Stimulated activated CD4-positive, alpha-beta T cell treated with anti-CD3 and anti-CD28 coated beads, TNF-alpha, amount 100 ng/mL, for 48 hours (primary cell): ENCODE measurements at regions not wholly inside any gene's neighbourhood (a gene's known extent, or its start where the extent isn't known, plus 50 kb on each side); places are given as distances from the start of the nearest gene placed in this dataset.
"Not testable (repeated sequence)": the region's sequence is repeated elsewhere in the genome, so short reads cannot be mapped to it uniquely, and the experiment has no call there.

Experiments
- DNase-seq, 3 donors: peaks; one replicate each; pipeline ENCODE4 v3.0.0-alpha.2; 2020; ENCODE audit warnings: low read depth in 3 of 3

DNA sequence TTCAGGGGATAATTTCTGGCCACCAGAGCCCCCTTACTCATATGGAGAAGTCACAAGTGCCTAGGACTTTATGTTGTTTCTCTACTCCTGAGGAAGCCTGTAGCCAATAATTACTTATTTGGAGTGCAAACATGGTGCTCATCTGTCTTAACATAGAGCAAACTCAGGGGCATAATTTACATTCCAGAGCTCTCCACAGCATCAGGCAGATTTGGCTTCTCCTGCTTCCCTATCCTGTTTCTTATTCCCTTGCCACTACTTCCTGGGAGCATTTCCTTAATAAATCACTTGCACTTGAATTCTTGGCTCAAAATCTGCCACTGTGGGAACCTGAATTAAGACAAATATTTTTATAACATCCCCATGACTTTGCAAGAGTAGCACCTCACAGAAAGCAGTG is 960.9 kb downstream of the SOCS6 start:
- DNase-seq = no peak

DNA sequence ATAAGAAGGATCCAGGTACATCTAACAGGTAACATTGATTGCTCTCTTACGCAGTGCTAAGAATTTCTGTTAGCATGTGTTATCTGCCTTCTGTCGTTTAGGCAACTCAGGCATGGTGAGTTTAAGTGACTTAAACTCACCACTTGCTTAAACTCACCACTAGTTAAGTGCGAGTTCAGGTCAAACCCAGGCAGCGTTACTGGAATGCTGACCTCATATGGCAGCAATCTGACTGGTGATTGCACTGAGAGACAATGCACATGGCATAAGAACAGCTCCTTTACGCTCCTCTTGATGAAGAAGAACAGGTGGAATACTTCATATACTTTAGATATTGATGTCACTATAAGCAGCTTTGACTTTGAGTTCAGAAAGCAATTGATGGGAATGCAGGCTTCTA is 954.1 kb downstream of the SOCS6 start:
- no peak for DNase-seq

DNA sequence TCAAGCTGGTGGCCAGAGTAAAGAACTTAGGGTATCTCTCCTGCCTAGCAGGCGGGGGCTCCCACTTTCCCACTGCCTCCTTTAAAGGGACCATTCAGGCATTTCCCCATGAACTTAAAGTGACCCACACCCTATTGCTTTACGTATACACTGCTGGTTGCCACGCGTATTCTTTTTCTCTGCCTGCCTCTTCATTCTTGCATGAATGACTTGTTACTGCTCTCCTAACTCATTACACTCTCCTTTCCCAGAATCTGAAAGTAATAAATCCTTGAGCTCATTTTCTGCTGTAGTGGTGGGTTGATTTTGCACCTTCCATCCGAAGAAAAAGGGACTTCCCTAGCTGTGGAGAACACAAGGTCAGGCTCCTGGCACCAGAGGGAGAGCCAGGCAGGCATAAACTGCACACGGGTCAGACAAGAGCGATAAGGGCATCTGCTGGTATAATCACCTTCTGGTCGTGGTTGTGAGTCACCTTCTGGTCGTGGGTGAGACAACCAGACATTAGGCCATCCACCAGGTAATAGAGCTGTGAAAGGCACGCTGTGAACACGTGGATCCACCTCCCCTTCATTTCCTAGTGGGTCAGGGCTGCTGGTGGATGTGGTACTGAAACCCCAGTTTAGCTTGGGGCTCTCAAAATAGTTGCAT is 950.3 kb downstream of the SOCS6 start:
- no peak for DNase-seq

DNA sequence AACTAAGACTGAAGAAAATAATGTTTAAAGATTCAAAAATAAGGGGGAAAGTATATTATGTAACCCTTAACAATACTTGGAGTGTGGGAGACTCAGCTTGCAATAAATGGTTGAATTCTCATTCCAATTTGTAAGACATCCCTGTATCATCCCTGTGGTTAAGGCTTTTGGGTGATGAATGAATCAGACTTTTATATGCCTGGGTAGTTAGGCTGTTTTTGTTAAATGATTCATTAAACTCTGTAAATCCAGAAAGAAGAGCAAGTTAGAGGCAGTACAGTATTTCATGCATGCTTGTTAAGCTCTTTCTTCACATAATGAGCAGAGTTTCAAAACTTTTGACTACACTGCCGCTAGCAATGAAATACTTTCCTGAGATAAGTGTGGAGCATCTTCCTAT is 948.8 kb downstream of the SOCS6 start:
- no peak for DNase-seq

DNA sequence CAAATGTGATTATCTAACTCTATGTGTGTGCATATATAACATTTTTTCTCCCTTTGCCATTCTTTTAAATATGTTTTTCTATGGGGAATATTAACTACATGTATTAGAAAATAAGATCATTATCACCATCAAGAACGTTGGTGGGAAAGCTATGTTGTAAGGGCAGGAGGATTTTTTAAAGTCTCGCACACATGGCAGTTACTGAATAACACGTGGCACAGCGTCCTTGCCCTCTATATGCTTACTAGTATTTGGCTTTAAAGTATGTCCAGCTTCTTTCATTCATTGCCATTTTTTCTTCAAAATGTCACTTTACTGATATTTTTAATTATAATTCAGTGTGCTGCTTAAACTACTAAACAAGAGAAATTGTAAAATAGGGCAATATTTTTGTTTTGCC is 944.3 kb downstream of the SOCS6 start:
- no peak for DNase-seq

DNA sequence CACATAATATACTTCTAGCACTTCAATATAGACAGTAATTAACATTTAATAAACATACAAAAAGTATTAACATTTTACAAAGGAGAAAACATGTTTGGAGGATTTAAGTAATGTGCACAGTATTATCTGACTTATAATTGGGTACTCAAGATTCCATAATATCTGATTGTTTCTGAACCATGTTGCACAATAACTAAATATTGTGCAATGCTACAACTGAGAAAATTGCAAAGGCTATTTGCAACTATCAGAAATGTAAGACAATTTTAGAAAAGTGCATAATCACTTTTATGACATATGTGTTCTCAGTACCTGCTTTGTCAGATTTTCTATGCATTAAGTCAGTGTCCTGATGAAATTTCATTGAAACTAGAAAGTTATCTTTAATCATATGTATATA is 934.6 kb downstream of the SOCS6 start:
- no peak for DNase-seq

DNA sequence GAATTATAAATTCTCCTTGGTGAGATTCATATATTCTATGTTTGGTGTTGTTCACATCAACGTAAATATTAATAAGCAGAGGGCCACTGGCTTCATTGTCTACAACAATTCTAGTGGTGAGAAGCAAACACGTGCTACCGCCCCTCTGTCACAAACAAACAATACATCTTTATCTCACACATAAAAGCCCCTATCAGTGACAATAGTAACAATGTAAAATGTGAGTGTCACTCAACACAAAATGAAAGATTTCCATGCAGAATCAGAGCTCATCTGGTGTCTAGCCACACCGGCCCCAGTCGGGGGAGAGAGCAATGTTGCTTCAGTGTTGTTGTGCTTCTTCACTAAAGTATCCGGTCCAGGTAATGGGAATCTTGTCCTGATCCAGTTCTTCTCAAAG is 932.6 kb downstream of the SOCS6 start:
- DNase-seq = no peak

DNA sequence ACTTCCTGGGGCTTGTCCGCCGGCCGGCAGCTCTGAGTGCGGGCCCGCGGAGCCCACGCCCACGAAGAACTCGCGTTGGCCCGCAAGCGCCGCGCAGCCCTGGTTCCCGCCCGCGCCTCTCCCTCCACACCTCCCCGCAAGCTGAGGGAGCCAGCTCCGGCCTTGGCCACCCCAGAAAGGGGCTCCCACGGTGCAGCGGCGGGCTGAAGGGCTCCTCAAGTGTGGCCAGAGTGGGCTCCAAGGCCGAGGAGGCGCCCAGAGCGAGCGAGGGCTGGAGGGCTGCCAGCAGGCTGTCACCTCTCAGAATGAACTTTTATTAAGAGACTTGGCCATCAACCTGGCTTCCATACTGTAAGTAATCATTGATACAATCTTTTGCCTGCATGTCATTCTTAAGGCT is 923.9 kb downstream of the SOCS6 start:
- DNase-seq = not testable (repeated sequence)

DNA sequence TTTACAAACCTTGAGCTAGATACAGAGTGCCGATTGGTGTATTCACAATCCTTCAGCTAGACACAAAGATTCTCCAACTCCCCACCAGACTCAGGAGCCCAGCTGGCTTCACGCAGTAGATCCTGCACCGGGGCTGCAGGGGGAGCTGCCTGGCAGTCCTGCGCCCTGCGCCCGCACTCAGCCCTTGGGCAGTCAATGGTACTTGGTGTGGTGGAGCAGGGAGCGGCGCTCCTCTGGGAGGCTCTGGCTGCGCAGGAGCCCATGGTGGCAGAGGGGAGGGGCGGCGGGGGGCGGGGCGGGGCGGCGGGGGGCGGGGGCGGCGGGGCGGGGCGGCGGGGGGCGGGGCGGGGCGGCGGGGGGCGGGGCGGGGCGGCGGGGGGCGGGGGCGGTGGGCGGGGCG is 923.4 kb downstream of the SOCS6 start:
- DNase-seq = no peak

DNA sequence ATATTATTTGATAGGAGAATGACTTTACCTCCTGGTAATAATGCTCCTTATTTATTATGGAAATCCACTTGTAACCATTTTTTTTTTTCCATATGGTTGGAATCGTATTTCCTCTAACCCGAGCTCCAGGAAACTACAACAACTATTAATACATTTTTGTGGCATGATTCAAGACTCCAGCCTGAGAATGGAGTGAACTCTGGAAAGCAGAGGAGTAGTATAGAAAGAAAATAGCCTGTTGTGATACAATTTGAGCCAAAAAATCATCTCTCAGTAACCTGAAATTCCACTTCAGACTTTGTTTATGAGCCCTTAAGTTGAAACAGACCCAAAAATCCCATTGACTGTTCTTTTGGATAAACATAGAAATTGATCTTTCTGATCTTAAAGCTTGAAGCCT is 921.1 kb downstream of the SOCS6 start:
- no peak for DNase-seq

DNA sequence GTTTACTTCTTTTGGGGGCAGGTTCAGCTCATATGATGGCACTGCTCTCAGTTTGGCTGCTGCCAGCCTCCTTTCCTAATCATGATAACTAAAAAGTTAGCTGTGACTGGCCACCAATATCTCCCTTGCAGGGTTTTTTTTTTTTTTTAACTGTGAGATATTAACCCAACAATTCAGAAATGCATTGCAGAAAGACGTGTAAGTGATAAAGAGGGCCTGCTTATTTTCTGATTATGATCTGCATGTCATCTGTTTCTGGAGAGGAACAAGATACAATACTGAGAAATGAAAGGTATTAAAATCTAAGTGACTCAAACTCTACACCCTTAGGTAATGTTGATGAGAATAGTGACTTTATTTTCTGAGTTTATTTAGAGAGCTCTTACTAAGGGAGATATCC is 905.6 kb downstream of the SOCS6 start:
- no peak for DNase-seq

DNA sequence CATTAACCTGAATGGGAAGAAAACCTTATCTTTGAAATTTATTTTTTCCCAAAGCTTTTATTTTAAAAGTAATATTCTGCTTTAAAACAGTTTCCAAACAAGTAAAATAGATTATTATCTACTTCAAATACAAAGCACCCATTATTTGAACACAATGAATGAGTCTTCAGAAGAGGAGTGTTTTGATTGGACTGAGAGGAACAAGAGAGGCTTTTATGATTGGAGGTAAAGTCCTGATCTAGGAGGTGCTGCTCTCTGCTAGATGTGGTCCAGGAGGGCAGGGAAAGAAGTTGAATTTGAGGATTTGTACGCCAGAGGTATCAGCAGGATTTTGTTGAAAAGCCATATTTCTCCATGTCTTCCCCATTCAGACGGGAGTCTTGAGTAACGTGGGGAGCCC is 900.7 kb downstream of the SOCS6 start:
- DNase-seq = no peak

DNA sequence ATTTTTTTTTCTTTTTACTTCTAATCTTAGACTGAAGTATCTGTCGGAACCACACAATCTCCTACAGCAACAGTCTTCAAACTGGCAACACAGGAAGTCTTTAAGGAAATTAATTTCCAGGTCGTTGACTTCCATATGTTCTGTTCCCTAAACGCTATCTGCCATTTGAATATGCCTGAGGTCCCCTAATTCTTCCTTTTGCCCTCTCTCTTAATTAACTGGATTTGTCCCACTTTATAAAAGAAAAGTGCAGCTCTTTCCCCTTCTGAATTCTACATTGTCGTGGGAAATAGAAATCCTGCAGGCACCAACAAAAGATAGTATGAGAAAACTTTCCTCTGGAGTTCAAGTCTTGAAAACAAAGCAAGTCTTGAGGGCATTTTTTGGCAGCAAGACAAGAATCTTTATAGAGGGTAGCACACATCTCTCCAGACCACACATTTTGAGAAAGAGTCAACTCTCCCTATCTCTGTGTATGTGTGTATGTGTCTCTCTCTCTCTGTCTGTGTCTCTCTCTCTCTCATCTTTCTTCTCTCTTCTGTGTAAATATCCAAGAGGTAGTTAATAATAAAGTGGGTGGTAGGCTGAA is 879.8 kb downstream of the SOCS6 start:
- DNase-seq = no peak

DNA sequence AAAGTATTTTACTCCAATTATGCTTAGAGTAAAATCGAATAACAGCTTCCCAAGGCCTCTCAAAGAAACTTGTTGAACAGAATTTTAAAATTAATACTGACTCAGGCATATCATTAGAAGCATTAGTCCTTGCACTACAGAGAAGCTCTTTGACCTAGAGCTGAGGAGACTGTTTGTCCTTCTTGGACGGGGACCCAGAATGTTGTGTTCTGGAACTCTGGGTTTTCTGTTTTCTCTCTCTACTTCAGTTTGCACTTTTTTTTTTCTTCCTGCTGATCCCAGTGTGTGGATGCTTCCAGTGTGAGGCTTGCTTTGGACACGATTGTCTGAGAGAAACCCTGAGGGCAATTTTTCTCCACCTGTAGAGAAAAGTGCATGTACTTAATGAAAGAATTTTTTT is 847.6 kb downstream of the SOCS6 start:
- DNase-seq = no peak

DNA sequence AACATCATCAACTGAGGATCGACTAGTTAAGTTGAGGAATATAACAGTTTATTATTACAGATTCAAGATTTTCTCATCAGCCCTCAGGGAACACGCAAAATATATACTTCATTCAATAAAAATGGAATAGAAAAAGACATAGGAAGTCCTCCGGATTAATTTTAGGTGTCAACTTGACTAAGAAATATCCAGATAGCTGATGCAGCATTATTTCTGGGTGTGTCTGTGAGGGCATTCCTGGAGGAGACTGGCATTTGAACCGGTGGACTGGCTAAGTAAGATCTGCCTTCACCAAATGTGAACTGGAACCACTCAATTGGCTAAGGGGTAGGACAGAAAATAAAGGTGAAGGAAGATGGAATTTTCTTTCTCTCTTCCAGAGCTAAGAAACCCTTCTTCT is 845.3 kb downstream of the SOCS6 start:
- DNase-seq = no peak

DNA sequence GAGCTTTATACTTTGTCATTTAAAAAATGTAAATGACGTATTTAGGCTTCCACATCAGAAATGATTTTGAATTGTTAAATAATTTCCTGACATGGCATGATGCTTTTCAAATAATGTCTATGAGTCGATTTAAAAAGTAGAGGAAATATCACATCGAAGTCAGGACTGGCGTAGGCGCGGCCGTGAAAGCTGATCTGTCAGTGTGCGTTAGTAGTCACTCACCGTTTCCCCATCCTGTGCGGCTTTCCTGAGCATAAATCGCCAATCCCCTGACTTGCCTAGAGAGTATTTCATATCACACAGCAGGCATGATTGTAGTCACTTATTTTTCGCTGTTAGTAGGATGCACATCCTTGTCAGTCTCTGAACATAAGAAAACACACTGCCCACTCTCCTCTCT is 843.1 kb downstream of the SOCS6 start:
- no peak for DNase-seq

DNA sequence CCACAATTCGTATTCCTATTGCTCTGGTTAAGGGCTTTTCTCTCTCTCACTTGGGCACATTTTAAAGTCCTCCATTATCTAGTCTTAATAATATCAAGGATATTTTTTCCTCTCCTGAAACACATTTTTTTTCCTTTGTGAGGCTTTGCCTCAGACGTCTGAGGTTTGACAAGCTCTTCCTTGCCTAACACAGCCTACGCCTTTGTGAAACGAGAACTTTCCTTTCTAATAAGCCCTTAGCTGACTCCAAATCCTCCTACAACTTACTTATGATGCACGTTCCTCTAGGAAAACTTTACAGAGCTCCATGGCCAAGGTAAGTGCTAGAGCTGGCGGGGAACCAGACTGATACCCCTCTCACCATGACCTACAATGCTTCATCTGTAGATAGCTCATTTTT is 841.5 kb downstream of the SOCS6 start:
- no peak for DNase-seq

DNA sequence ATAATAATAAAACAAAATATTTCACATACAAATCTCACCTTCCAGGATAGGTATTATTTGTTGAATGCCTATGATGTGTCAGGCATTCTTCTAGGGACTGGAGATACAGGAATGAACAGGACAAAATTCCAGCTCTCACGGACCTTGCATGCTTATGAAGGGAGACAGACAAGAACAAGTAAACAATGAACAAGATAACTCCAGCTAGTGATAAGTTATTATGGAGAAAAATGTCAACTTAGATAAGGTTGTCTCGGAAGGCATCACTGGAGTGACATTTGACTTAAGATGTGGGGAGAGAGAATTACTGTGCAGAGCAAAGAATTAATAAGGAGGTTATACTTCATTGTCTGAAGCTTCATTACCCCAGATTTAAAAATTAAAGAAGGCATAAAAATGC is 836.7 kb downstream of the SOCS6 start:
- no peak for DNase-seq

DNA sequence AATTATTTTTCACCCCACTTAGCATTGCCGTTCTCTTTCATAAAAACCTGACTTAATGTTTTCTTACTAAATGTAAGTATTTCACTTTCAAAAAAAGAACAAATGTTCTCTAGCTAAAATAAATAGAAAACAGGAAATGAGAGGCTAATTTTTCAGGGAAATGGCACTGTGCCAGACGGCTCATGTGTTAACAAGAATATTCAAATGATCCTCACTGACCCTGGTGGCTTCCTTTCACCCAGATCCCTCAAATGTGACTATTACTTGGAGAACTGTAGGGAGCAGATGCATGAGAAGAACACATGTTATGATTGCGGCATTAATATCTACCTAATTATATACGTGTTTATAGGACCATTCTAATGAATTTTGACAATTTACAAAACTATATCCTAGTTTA is 827.7 kb downstream of the SOCS6 start:
- DNase-seq = no peak

DNA sequence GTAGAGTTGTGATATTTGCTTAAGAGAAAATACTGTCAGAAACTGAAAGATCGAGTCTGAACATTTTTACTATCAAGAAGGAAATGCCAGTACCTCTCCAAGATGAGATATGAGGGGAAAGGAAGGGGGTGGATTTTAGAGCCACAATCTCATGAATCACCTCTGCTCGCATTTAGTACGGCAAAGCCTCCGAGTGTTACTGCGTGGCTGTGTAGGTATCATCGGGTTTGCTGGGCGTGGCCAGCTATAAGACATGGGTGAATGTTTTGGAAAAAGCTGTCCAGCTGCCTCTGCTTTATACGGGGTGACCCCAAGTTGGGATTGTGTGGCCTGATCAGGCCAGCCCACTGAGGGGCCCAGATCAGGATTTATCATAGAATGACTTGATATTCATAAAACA is 826.4 kb downstream of the SOCS6 start:
- DNase-seq = no peak

DNA sequence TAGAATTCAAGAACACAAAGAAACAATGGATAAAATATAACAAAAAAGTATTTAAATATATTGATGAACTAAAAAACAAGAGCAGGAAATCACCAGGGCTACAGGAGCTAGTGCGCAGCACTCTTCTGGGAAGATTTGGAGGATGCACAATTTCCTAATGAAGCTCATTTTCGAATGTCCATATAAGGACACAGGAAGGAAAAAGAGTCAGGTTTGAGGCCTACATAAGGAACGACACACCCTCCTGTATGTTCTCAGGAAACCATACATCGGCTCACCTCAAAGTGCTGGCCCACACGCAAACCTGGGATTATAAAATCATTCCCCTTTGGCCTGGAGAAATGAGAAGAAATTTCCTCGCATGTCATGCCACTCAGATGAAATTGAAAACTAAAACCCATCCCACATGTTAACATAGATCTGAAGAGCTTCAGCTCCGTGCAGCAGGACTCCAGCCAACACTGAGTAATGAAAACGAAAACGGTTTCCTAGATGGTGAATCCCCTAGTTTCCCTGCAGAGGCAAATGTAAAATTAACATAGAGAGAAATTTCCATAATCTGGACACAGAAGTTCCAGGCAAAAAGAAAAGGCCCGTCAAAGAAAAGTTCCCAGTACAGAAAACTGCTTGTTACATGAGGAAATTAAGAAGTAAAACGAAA is 825.8 kb downstream of the SOCS6 start:
- DNase-seq = no peak

DNA sequence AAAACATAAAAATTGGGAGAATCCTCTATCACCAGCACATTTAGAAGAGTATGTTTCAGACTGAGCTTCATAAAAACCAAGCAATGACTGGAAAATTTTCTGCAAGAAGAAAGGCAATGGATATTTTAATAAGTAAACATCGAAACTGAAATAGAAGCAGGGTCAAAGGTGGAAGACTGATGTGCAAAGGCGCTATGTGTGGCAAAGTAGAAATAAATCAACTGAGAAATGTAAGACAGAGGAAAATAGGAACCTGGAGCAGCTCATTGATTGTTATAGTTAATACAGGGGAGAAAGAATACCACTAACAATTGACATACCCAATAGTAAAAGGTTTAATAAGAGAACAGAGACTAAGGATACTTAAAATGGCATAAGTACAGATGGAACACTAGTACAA is 818.4 kb downstream of the SOCS6 start:
- DNase-seq = no peak

DNA sequence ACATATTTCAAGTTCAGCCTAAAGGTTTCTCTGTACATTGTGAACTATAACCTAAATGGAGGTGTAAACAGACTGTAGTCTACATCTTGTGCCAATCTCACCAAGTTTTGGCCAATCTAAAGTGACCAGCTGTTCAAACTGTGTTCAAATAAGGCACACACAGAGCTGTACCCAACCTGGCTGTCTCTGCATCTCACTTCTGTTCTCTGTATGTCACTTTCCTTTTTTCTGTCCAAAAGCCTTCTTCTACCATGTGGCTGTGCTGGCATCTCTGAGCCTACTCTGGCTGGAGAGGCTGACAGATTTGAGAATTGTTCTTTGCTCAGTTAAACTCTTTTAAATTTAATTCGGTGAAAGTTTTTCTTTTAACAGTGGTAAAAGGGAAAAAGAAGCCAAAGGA is 817.9 kb downstream of the SOCS6 start:
- DNase-seq = no peak
